ENCODE measurements at regions not wholly inside any gene's neighbourhood (a gene's known extent, or its start where the extent isn't known, plus 50 kb on each side); places are given as distances from the start of the nearest gene placed in this dataset.

DNA sequence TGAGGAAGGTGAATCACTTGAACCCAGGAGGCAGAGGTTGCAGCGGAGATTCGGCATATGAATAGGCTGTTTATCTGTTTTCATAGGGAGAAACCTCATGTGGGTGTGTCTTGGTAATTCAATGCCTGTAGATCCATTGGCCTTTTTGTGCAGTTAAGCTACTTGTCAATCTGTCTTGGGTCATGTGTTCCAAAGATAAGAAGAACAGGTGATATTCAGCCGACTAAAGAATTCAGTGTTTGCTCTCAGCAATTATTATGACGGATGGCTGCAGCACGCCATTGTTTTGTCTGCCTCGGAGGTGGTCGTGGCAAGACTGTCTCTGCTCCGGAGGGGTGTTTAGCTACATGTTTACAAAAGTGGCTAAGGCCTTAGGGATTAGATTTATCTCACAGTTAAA is 573.0 kb upstream of the PCDH9 start:
- TF ChIP-seq, protein P1, sequence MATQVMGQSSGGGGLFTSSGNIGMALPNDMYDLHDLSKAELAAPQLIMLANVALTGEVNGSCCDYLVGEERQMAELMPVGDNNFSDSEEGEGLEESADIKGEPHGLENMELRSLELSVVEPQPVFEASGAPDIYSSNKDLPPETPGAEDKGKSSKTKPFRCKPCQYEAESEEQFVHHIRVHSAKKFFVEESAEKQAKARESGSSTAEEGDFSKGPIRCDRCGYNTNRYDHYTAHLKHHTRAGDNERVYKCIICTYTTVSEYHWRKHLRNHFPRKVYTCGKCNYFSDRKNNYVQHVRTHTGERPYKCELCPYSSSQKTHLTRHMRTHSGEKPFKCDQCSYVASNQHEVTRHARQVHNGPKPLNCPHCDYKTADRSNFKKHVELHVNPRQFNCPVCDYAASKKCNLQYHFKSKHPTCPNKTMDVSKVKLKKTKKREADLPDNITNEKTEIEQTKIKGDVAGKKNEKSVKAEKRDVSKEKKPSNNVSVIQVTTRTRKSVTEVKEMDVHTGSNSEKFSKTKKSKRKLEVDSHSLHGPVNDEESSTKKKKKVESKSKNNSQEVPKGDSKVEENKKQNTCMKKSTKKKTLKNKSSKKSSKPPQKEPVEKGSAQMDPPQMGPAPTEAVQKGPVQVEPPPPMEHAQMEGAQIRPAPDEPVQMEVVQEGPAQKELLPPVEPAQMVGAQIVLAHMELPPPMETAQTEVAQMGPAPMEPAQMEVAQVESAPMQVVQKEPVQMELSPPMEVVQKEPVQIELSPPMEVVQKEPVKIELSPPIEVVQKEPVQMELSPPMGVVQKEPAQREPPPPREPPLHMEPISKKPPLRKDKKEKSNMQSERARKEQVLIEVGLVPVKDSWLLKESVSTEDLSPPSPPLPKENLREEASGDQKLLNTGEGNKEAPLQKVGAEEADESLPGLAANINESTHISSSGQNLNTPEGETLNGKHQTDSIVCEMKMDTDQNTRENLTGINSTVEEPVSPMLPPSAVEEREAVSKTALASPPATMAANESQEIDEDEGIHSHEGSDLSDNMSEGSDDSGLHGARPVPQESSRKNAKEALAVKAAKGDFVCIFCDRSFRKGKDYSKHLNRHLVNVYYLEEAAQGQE (tag by site-specific recombination; IDR thresholded peaks at IDR 0.05) = no peak
- TF ChIP-seq, protein P2, sequence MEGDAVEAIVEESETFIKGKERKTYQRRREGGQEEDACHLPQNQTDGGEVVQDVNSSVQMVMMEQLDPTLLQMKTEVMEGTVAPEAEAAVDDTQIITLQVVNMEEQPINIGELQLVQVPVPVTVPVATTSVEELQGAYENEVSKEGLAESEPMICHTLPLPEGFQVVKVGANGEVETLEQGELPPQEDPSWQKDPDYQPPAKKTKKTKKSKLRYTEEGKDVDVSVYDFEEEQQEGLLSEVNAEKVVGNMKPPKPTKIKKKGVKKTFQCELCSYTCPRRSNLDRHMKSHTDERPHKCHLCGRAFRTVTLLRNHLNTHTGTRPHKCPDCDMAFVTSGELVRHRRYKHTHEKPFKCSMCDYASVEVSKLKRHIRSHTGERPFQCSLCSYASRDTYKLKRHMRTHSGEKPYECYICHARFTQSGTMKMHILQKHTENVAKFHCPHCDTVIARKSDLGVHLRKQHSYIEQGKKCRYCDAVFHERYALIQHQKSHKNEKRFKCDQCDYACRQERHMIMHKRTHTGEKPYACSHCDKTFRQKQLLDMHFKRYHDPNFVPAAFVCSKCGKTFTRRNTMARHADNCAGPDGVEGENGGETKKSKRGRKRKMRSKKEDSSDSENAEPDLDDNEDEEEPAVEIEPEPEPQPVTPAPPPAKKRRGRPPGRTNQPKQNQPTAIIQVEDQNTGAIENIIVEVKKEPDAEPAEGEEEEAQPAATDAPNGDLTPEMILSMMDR (tag by site-specific recombination; IDR thresholded peaks at IDR 0.05) = no peak
- TF ChIP-seq ZNF169 (tag by site-specific recombination; IDR thresholded peaks at IDR 0.05) = no peak
- TF ChIP-seq ZNF16 (tag by site-specific recombination; IDR thresholded peaks at IDR 0.05; ENCODE audit: low read depth) = no peak
